Astrocyte (in vitro differentiated cells and primary cell): ENCODE measurements at regions not wholly inside any gene's neighbourhood (a gene's known extent, or its start where the extent isn't known, plus 50 kb on each side); places are given as distances from the start of the nearest gene placed in this dataset.

Experiments used
- DNase-seq: peaks from one replicate; pipeline ENCODE4 v3.0.0-alpha.2; 2010; ENCODE audit warnings: low read depth
- FAIRE-seq: peaks from 2 replicates; lab custom pipeline; 2011; peaks lifted over from hg19 to GRCh38; lab: Jason Lieb, UNC
- H2AFZ ChIP-seq: 2 replicates; pipeline ENCODE4 v1.6.0; 2012; ENCODE audit warnings: low read depth, low read length, inconsistent platforms
- H3K27ac ChIP-seq: 2 replicates; pipeline ENCODE4 v1.5.1; 2011; ENCODE audit warnings: low read depth, low read length, inconsistent platforms
- H3K27me3 ChIP-seq: 2 replicates; pipeline ENCODE4 v1.6.0; 2011; ENCODE audit warnings: low read length, inconsistent platforms; ENCODE audit not compliant: insufficient read depth
- H3K36me3 ChIP-seq: 2 replicates; pipeline ENCODE4 v1.5.1; 2011; ENCODE audit warnings: low read length, inconsistent platforms; ENCODE audit not compliant: insufficient read depth
- H3K4me1 ChIP-seq: 2 replicates; pipeline ENCODE4 v1.5.1; 2011; ENCODE audit warnings: low read length, inconsistent platforms; ENCODE audit not compliant: insufficient read depth
- H3K4me2 ChIP-seq: 2 replicates; pipeline ENCODE4 v1.6.0; 2012; ENCODE audit warnings: low read length, inconsistent platforms
- H3K4me3 ChIP-seq: 2 replicates; pipeline ENCODE4 v1.5.1; 2011; ENCODE audit warnings: low read depth, mild to moderate bottlenecking, low read length, inconsistent platforms; ENCODE audit not compliant: insufficient read depth
- H3K79me2 ChIP-seq: 2 replicates; pipeline ENCODE4 v1.6.0; 2012; ENCODE audit warnings: mild to moderate bottlenecking, low read length, inconsistent platforms; ENCODE audit not compliant: insufficient read depth
- H3K9ac ChIP-seq: 2 replicates; pipeline ENCODE4 v1.6.0; 2012; ENCODE audit warnings: mild to moderate bottlenecking, low read length, inconsistent platforms
- H3K9me3 ChIP-seq: 2 replicates; pipeline ENCODE4 v1.5.1; 2012; ENCODE audit warnings: low read depth, mild to moderate bottlenecking, low read length, inconsistent platforms; ENCODE audit not compliant: insufficient read depth
- H4K20me1 ChIP-seq: 2 replicates; pipeline ENCODE4 v1.6.0; 2012; ENCODE audit warnings: low read length, inconsistent platforms; ENCODE audit not compliant: insufficient read depth
- H3K27ac Mint-ChIP-seq: one replicate; pipeline ENCODE4 v1.8.0; 2021; ENCODE audit warnings: mild to moderate bottlenecking, mixed read lengths; ENCODE audit not compliant: unreplicated experiment
- H3K27me3 Mint-ChIP-seq: one replicate; pipeline ENCODE4 v1.8.0; 2021; ENCODE audit warnings: low read depth, mixed read lengths; ENCODE audit not compliant: unreplicated experiment
- H3K36me3 Mint-ChIP-seq: one replicate; pipeline ENCODE4 v1.8.0; 2021; ENCODE audit warnings: low read depth, mixed read lengths; ENCODE audit not compliant: unreplicated experiment
- H3K4me1 Mint-ChIP-seq: one replicate; pipeline ENCODE4 v1.8.0; 2021; ENCODE audit warnings: low read depth, mixed read lengths; ENCODE audit not compliant: unreplicated experiment
- H3K4me3 Mint-ChIP-seq: one replicate; pipeline ENCODE4 v1.8.0; 2021; ENCODE audit warnings: mild to moderate bottlenecking, moderate library complexity, mixed read lengths; ENCODE audit not compliant: unreplicated experiment
- H3K9me3 Mint-ChIP-seq: one replicate; pipeline ENCODE4 v1.8.0; 2021; ENCODE audit warnings: mild to moderate bottlenecking, mixed read lengths; ENCODE audit not compliant: unreplicated experiment
- CTCF ChIP-seq: IDR thresholded peaks from 2 replicates; pipeline ENCODE4 v1.5.1; 2011; ENCODE audit warnings: low read depth, mild to moderate bottlenecking, inconsistent platforms, low read length, moderate library complexity; ENCODE audit not compliant: insufficient read depth
- EZH2 ChIP-seq: IDR thresholded peaks from 2 replicates; pipeline ENCODE4 v1.6.1; 2012; ENCODE audit warnings: mild to moderate bottlenecking, low read length, inconsistent platforms; ENCODE audit not compliant: insufficient read depth

- Mint-ChIP-seq H3K27ac (no peak overlapping the region), H3K9me3 (no peaks in the 10 kb centered on the region), H3K27me3 (no peaks in the 10 kb centered on the region), H3K4me1 (peaks cover 12% of the 10 kb centered on the region), H3K4me3 (no peak overlapping the region), H3K36me3 (no peaks in the 10 kb centered on the region)
- Histone ChIP-seq H4K20me1 (no peaks in the 10 kb centered on the region), H3K27ac (no peak overlapping the region), H3K4me1 (no peaks in the 10 kb centered on the region), H3K9me3 (no peaks in the 10 kb centered on the region), H3K9ac (no peak overlapping the region), H3K4me2 (no peak overlapping the region), H3K4me3 (no peak overlapping the region), H3K27me3 (no peaks in the 10 kb centered on the region), H3K79me2 (no peaks in the 10 kb centered on the region), H2AFZ (no peak overlapping the region), H3K36me3 (no peaks in the 10 kb centered on the region)
- no peak for FAIRE-seq
- TF ChIP-seq EZH2, result no peak
- no peak for TF ChIP-seq CTCF
- DNase-seq, result no peak
Measured at GRCh38 chr3:67093305-67093704, 95.2 kb downstream of the KBTBD8 start.

GRCh38 chr3:67094167-67094566 lies 96.1 kb downstream of the KBTBD8 start:
- no peaks in the 10 kb centered on the region for H3K27me3 ChIP-seq
- no peak for DNase-seq
- no peak for FAIRE-seq
- H3K27ac ChIP-seq, result no peak overlapping the region
- H3K36me3 ChIP-seq, result no peaks in the 10 kb centered on the region
- no peaks in the 10 kb centered on the region for H3K79me2 ChIP-seq
- no peak overlapping the region for H3K4me2 ChIP-seq
- Mint-ChIP-seq H3K9me3 (no peaks in the 10 kb centered on the region), H3K27ac (no peak overlapping the region), H3K36me3 (no peaks in the 10 kb centered on the region), H3K4me1 (peaks cover 12% of the 10 kb centered on the region), H3K4me3 (no peak overlapping the region), H3K27me3 (no peaks in the 10 kb centered on the region)
- no peak overlapping the region for H2AFZ ChIP-seq
- H3K9me3 ChIP-seq, result no peaks in the 10 kb centered on the region
- no peak overlapping the region for H3K9ac ChIP-seq
- H4K20me1 ChIP-seq, result no peaks in the 10 kb centered on the region
- no peak overlapping the region for H3K4me3 ChIP-seq
- TF ChIP-seq CTCF, result no peak
- no peak for TF ChIP-seq EZH2
- H3K4me1 ChIP-seq, result no peaks in the 10 kb centered on the region

- no peak overlapping the region for H3K4me3 ChIP-seq
- DNase-seq (no peak), FAIRE-seq (no peak)
- Mint-ChIP-seq H3K4me3 (no peak overlapping the region), H3K4me1 (peaks cover 12% of the 10 kb centered on the region), H3K27ac (no peak overlapping the region), H3K36me3 (no peaks in the 10 kb centered on the region), H3K27me3 (no peaks in the 10 kb centered on the region), H3K9me3 (no peaks in the 10 kb centered on the region)
- H3K9me3 ChIP-seq, result no peaks in the 10 kb centered on the region
- no peaks in the 10 kb centered on the region for H3K36me3 ChIP-seq
- no peaks in the 10 kb centered on the region for H3K27me3 ChIP-seq
- no peak for TF ChIP-seq CTCF
- no peak for TF ChIP-seq EZH2
- H2AFZ ChIP-seq, result no peak overlapping the region
- no peaks in the 10 kb centered on the region for H3K4me1 ChIP-seq
- H3K27ac ChIP-seq, result no peak overlapping the region
- no peak overlapping the region for H3K9ac ChIP-seq
- H3K79me2 ChIP-seq, result no peaks in the 10 kb centered on the region
- H3K4me2 ChIP-seq, result no peak overlapping the region
- H4K20me1 ChIP-seq, result no peaks in the 10 kb centered on the region
Measured at GRCh38 chr3:67094774-67095173, 96.7 kb downstream of the KBTBD8 start.
